HG03354 (cell line): ENCODE measurements at regions not wholly inside any gene's neighbourhood (a gene's known extent, or its start where the extent isn't known, plus 50 kb on each side); places are given as distances from the start of the nearest gene placed in this dataset.
"Not testable (repeated sequence)": the region's sequence is repeated elsewhere in the genome, so short reads cannot be mapped to it uniquely, and the experiment has no call there.

Experiments used
- ATAC-seq: cut with Tn5 transposase; IDR thresholded peaks from one replicate; pipeline ENCODE4 v1.9.1; 2021; ENCODE audit warnings: mild to moderate bottlenecking; ENCODE audit not compliant: unreplicated experiment, poor library complexity, severe bottlenecking

DNA sequence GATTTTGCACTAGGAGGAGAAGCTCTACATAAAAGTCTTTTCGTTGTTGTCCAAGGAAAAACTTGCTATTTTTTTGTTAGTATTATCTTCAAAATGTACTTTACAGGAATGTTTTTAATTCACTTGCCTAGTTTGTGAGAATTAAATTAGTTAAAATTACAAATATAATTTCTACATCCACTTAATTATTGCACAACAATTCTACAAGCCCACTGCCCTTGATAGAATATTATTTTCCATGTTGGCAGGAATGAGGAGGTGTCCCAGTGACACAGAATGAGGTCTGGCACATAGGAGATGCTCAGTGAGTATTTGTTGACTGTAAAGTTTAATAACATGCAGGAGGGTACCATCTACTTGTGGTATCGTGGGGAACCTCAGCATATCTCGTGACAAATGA lies 255.4 kb downstream of the SDHAF3 start:
- ATAC-seq: no peak

DNA sequence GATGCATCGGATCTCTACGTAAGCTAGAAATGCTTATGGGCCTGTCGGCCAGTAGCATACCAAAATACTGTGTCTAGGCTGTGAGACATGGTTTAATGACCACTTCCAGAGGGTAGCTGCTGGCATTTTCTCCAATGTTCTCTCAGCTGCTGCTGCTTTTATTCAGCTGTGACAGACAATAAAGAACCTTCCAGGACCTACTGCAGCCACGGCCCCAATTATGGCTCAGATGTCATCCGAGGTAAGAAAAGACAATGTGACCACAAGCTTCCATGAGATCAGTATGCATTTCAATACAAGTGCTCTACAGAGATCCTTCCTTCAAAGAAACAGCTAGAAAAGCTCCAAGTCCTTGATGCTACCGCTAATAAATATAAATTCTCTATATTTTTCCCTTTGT lies 256.2 kb downstream of the SDHAF3 start:
- ATAC-seq: no peak

GRCh38 chr7:97377713-97378112 lies 260.2 kb downstream of the SDHAF3 start:
- no peak for ATAC-seq

DNA sequence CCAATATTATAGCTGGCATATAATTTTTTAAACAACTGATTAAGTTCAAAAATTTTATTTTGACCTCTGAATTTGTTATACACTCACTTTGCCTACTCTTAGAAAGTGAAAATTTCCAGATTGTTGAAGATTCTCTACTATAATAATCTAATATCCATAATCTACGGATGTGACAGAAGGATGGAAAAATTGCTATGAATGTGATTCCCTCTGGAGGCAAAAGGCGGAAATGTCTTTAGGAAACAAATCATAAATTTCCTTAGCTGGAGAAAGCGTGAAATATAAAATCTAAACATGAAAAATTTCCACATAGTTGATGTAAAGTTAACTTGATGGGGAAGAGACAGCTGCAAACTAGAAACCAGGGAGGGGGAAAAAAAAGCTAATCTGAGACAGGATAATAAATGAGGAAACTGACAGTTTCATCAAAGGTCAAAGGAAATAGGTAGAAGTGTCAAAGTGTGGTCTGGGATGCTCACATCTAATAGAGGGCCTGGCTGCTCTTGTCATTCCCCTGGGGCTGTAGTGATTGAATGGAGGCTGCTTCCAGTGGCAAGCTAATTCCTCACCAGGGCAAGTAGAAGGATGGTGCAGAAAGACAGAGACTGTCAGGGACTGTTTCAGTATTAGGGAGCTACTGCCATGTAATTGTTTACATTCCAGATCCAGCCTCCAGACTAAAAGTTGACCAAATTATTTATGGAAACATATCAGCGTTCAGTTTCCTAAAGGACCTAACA lies 264.5 kb downstream of the SDHAF3 start:
- ATAC-seq: no peak

DNA sequence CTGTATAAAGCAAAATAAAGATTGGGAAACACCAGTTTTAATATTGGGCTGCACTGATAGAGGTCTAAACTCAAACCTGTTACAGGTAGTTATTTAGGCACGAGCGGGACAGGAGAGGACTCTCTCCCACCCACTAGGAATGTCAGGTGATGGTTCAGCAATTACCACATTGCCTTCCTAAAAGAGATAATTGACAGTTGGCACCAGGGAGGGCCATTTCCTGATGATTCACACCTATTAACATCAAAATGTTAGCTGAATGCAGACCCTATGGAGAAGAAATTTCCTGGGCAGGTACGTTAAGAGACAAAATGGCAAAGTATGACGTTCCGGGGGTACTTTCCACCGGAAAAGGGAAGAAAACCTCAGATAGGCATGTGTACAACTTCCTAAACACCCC lies 272.6 kb downstream of the SDHAF3 start:
- ATAC-seq: no peak

DNA sequence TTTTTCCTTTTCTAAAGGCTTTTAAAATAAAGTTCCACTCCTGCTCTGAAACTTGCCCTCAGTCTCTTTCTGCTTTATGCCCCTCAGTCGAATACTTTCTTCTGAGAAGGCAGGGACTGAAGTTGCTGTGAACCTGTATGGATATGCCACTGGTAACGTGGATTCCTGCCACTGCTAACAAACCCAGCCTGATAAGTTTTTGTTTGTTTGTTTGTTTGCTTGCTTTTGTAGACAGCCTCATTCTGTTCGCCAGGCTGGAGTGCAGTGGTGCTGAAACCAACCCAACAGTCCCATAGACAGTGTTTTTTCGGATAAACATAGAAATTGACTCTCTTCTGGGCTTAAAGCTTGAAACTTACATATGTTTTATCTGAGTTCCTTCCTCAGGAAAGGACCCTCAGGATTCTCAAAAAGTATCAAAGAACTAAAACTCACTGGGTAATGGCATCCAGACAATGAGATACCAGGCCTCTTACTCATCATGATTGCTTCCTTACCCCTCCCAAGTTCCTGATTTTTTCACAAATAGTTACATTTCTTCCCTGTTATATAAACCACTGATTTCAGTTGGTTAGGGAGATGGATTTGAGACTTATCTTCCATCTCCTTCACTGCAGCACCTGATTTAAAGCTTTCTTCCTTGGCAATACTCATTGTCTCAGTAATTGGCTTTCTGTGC lies 273.6 kb downstream of the SDHAF3 start:
- no peak for ATAC-seq

GRCh38 chr7:97401398-97401797 lies 283.9 kb downstream of the SDHAF3 start:
- ATAC-seq: no peak

GRCh38 chr7:97405835-97406234 lies 288.3 kb downstream of the SDHAF3 start:
- no peak for ATAC-seq

GRCh38 chr7:97407106-97407505 lies 289.6 kb downstream of the SDHAF3 start:
- ATAC-seq: no peak

DNA sequence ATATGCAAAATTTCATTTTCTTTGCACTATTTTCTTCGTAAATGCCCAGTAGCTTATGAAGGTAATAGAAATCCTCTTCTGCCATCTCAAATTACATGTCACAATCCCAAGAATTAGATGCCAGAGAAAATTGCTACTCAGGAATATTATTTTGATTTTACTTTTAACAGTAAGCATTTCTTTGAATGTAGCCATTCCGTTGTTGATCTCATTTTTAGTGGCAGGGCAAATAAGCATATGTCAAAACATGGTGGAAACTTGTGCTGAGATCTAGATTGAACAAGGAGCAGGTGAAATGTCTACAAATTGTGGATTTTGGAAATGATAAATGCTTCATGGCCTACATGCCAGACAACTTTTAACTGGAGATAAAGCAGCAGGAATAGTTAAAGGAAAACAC lies 291.8 kb downstream of the SDHAF3 start:
- ATAC-seq: no peak

GRCh38 chr7:97418312-97418711 lies 300.8 kb downstream of the SDHAF3 start:
- no peak for ATAC-seq

DNA sequence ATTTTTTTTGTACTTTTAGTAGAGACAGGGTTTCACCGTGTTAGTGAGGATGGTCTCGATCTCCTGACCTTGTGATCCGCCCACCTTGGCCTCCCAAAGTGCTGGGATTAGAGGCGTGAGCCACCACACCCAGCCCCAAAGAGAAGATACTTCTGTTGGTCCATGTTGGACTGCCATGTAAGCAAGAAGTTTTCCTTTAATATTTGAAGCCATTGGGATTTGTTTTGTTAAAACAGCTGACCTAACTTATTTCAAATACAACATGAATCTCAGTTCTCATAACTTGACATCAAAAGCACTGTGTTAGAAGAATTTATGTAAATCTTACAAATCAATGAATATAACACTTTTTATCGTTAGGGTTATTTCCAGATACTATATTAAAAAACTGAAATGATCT lies 302.4 kb downstream of the SDHAF3 start:
- ATAC-seq: no peak

DNA sequence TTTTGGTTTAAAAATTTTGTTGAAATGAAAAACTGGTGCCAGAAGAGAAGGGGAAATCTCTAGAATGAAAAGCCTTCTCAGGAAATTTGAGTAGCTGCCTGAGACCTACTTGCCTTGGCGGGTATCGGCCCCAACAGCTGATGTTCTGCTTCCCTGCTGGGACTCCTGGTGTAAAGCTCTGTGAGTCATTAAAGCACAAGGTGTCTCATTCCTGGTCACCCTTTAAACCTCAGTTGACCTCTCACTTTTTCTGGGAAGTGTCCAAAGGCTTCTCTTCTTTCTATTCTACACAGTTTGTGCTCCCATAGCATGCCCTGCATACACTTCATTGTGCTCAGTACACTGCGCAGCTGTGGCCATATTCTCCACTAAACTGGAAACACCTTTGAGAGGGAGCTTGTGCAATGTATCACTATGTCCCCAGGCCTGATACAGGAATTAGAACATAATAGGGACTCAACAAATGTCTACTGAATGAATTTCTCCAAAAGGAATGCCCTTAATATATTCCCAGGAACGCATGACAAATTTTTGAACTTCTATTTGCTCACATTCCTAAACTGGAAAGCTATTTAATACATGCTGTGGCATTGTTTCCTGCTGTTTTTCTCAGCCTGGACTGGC lies 303.9 kb downstream of the SDHAF3 start:
- ATAC-seq: no peak

DNA sequence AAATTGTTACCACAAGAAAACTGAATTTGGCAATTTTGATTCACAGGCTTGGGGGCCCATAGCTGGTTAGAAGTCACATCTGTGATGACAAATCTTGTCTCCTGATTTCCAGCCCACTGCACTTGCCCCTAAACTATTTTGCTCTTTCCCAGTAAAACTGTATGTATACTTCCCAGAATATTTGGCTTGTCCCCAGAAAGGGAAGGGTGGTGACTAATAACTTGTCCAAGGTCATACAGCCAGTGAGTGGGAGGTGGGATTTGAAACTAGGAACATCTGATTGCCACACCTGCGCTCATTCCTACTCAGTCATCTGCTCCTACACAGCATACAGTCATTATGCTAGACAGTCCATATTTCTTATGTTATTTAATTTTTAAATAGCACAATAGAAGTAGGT lies 304.5 kb downstream of the SDHAF3 start:
- ATAC-seq: no peak

- ATAC-seq: no peak
Observed at GRCh38 chr7:97430006-97430405, 301.9 kb upstream of the TAC1 start.

DNA sequence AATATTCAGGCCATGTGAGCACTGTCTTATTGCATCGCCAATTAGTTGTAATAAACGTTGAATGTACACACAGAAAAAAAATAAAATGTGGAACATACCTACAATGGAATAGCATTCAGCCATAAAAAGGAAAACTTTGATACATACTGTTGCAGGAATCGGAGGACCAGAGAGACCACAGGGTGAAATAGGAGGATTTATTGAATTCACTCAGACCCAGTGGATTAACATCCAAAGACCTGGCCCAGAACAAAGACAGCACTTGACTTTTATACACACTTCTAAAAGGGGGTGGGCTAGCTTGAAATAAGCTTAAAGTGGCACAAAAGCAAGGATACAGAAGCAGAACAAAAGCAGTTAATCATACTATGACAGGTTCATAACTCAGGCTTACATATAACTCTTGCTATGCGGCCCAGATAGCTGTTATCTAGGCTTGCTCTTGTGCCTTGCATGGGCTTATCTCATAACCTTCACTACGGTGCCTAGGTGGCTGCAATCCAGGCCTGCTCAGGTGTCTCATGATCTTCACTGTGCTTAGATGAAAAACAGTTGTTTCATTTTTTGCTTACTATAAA lies 292.2 kb upstream of the TAC1 start:
- ATAC-seq: no peak

GRCh38 chr7:97446361-97446760 lies 285.5 kb upstream of the TAC1 start:
- ATAC-seq: no peak

DNA sequence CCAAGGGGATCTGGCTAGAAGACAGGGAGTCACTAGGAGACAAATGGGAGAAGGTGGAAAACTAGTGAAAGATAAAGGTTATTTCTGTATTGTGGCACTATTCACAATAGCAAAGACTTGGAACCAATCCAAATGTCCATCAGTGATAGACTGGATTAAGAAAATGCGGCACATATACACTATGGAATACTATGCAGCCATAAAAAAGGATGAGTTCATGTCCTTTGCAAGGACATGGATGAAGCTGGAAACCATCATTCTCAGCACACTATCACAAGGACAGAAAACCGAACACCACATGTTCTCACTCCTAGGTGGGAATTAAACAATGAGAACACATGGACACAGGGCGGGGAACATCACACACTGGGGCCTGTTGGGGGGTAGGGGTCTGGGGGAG lies 282.4 kb upstream of the TAC1 start:
- ATAC-seq: not testable (repeated sequence)

- no peak for ATAC-seq
Observed at GRCh38 chr7:97450516-97450915, 281.4 kb upstream of the TAC1 start.

- ATAC-seq: no peak
Observed at GRCh38 chr7:97454636-97455035, 277.2 kb upstream of the TAC1 start.

GRCh38 chr7:97457054-97457453 lies 274.8 kb upstream of the TAC1 start:
- ATAC-seq: no peak
